Fibroblast of pulmonary artery (primary cell): ENCODE measurements at regions not wholly inside any gene's neighbourhood (a gene's known extent, or its start where the extent isn't known, plus 50 kb on each side); places are given as distances from the start of the nearest gene placed in this dataset.

Source experiments
- DNase-seq: peaks from one replicate; pipeline ENCODE4 v3.0.0-alpha.2; 2010; ENCODE audit warnings: low read depth
- H3K4me3 ChIP-seq: replicated peaks from 2 replicates; pipeline ENCODE4 v1.5.1; 2011; ENCODE audit warnings: low read depth, mild to moderate bottlenecking, control low read depth, low read length, moderate library complexity
- TF ChIP-seq, protein P1 (sequence below): IDR thresholded peaks from 2 replicates; pipeline ENCODE4 v1.5.1; 2011; ENCODE audit warnings: mild to moderate bottlenecking, control low read depth, low read length, inconsistent platforms; ENCODE audit errors: missing control alignments

- no peak for DNase-seq
- no peak overlapping the region for H3K4me3 ChIP-seq
- TF ChIP-seq, protein P1, sequence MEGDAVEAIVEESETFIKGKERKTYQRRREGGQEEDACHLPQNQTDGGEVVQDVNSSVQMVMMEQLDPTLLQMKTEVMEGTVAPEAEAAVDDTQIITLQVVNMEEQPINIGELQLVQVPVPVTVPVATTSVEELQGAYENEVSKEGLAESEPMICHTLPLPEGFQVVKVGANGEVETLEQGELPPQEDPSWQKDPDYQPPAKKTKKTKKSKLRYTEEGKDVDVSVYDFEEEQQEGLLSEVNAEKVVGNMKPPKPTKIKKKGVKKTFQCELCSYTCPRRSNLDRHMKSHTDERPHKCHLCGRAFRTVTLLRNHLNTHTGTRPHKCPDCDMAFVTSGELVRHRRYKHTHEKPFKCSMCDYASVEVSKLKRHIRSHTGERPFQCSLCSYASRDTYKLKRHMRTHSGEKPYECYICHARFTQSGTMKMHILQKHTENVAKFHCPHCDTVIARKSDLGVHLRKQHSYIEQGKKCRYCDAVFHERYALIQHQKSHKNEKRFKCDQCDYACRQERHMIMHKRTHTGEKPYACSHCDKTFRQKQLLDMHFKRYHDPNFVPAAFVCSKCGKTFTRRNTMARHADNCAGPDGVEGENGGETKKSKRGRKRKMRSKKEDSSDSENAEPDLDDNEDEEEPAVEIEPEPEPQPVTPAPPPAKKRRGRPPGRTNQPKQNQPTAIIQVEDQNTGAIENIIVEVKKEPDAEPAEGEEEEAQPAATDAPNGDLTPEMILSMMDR, result no peak
Observed at GRCh38 chr5:18977880-18978279, 1010.1 kb downstream of the CDH18 start.

DNA sequence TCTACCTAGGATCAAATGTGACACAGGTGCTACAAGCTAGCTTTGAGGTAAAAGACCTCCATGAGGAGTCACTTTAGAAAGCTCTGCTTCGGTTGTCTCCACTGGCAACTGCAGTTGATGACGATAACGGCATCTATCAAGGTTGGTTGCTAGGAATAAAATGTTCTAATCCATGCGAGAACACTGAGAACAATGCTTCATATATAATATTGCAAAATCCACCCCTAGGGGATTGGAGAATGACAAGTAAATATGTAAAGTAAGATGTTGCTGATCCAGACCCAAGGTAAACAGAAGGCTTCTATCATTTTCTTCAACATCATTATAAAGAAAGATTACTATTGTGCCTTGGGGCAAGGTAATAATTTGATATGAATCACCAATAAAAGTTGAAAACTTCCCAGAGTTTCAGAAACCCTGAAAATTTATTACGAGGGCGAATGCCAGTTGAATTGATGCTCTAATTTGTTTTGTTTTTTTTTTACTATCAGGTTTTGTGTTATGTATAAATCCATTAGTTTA lies 1003.4 kb downstream of the CDH18 start:
- H3K4me3 ChIP-seq, result no peak overlapping the region

GRCh38 chr5:18985171-18985758 lies 1002.7 kb downstream of the CDH18 start:
- TF ChIP-seq, protein P1, result no peak
- no peak overlapping the region for H3K4me3 ChIP-seq
- no peak for DNase-seq

More for the DNA sequence above, 1003.4 kb downstream of the CDH18 start:
- TF ChIP-seq, protein P1, result no peak
- DNase-seq, result no peak

DNA sequence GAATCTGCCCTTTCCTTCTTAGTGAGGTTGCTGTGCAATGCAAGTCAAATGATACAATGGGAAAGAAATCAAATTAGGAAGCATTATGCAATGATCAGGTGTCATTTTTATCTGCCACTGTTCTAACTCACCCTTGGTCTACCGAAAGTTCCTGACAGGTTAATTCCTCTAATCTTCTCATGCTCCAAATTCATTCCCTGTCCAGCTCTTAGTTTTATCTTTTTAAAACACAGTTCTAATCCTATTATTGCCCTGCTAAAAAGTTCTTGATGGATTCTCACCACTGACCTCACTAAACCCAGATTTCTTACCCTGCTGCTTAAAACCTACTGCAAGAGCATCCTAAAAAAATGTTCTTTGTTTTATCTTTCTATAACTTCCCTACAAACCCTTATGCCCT lies 1000.9 kb downstream of the CDH18 start:
- no peak for DNase-seq
- no peak overlapping the region for H3K4me3 ChIP-seq
- TF ChIP-seq, protein P1, result no peak

DNA sequence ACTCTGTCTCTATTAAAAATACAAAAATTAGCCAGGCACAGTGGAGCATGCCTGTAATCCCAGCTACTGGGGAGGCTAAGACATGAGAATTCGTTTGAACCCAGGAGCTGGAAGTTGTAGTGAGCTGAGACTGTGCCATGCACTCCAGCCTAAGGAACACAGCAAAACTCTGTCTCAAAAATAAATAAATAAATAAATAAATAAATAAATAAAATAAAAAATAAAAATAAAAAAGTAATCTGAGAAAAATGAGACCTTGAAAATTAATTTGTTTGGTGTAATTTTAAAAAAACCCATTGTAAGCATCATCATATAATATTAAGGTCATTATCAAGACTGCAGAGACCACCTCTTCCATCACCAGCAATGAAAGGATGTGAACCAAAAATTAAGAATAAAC lies 997.1 kb downstream of the CDH18 start:
- H3K4me3 ChIP-seq, result no peak overlapping the region
- TF ChIP-seq, protein P1, result no peak
- no peak for DNase-seq

GRCh38 chr5:18992264-18992663 lies 995.7 kb downstream of the CDH18 start:
- no peak overlapping the region for H3K4me3 ChIP-seq
- no peak for DNase-seq
- TF ChIP-seq, protein P1, result no peak

- TF ChIP-seq, protein P1, result no peak
- no peak for DNase-seq
- H3K4me3 ChIP-seq, result no peak overlapping the region
Observed at GRCh38 chr5:18999478-18999877, 988.5 kb downstream of the CDH18 start.
